B cell (primary cell): ENCODE measurements at regions not wholly inside any gene's neighbourhood (a gene's known extent, or its start where the extent isn't known, plus 50 kb on each side); places are given as distances from the start of the nearest gene placed in this dataset.

Experiments
- ATAC-seq: fragments of 200-7000 bp; cut with Tn5 transposase; one replicate; pipeline ENCODE4 v1.10.0; 2021; ENCODE audit warnings: low read depth, mild to moderate bottlenecking, moderate number of reproducible peaks, moderate library complexity
- CTCF ChIA-PET: fragments of 350-600 bp; sonication (Branson Sonifier 250); formaldehyde crosslinking; loops from one replicate; lab custom pipeline; 2021; ENCODE audit warnings: antibody characterized with exemption, inconsistent platforms; lab: Charles Lee
- POLR2A ChIA-PET: fragments of 350-600 bp; sonication (Branson Sonifier 250); formaldehyde crosslinking; loops from one replicate; lab custom pipeline; 2021; ENCODE audit warnings: antibody characterized with exemption; lab: Charles Lee
- DNase-seq: peaks from one replicate; pipeline ENCODE4 v3.0.0; 2013
- H2AFZ ChIP-seq: 2 replicates; pipeline ENCODE4 v1.6.1; 2012; ENCODE audit warnings: mild to moderate bottlenecking, low read depth, low read length; ENCODE audit not compliant: insufficient read depth, poor library complexity, severe bottlenecking
- H3K27ac ChIP-seq, 2 donors: 1 replicate in 1 of 2; 2 replicates in 1 of 2; pipeline ENCODE4 v1.5.1; 2012 to 2013; ENCODE audit warnings: low read length in 2 of 2, mild to moderate bottlenecking in 2 of 2, moderate library complexity in 1 of 2
- H3K27me3 ChIP-seq, 4 experiments: fragments of 200-600 bp in 1 of 4; sonication (generic) in 1 of 4; replicated peaks in 1 of 4; 1 replicate in 2 of 4; 2 replicates in 2 of 4; pipeline versions ENCODE4 v1.6.1 to v1.7.0; 2013 to 2016; ENCODE audit warnings: low read length in 3 of 4, mild to moderate bottlenecking in 2 of 4, mixed read lengths in 1 of 4, moderate library complexity in 1 of 4; ENCODE audit not compliant: insufficient read depth in 4 of 4, control insufficient read depth in 3 of 4; ENCODE audit errors: control extremely low read depth in 1 of 4
- H3K36me3 ChIP-seq, 2 experiments: replicated peaks in 1 of 2; 1 replicate in 1 of 2; 2 replicates in 1 of 2; pipeline versions ENCODE4 v1.6.1 to v1.7.1; 2013; ENCODE audit warnings: low read length in 1 of 2; ENCODE audit not compliant: insufficient read depth in 2 of 2, control insufficient read depth in 1 of 2; ENCODE audit errors: control extremely low read depth in 1 of 2, extremely low read depth in 1 of 2
- H3K4me1 ChIP-seq, 2 donors: fragments of 200-600 bp in 1 of 2; sonication (generic) in 1 of 2; 1 replicate in 1 of 2; 2 replicates in 1 of 2; pipeline versions ENCODE4 v1.5.1 to v1.6.1; 2013 to 2017; ENCODE audit warnings: low read length in 2 of 2; ENCODE audit not compliant: control insufficient read depth in 2 of 2, insufficient read depth in 2 of 2
- H3K4me2 ChIP-seq: replicated peaks from 2 replicates; pipeline ENCODE3; 2012; ENCODE audit warnings: mild to moderate bottlenecking, low read depth, low read length; ENCODE audit not compliant: poor library complexity, severe bottlenecking
- H3K4me3 ChIP-seq, 5 experiments: fragments of 200-600 bp in 1 of 5; sonication (generic) in 1 of 5; 1 replicate in 3 of 5; 2 replicates in 2 of 5; pipeline versions ENCODE4 v1.5.1 to v1.7.0; 2011 to 2016; ENCODE audit warnings: low read length in 4 of 5, mild to moderate bottlenecking in 4 of 5, low read depth in 2 of 5, control low read depth in 1 of 5, moderate library complexity in 1 of 5; ENCODE audit not compliant: insufficient read depth in 1 of 5; ENCODE audit errors: control extremely low read depth in 1 of 5, extremely low read depth in 1 of 5
- H3K79me2 ChIP-seq: fragments of 200-600 bp; sonication (generic); one replicate; pipeline ENCODE4 v1.6.0; 2016; ENCODE audit warnings: low read length; ENCODE audit not compliant: control insufficient read depth, insufficient read depth
- H3K9ac ChIP-seq: fragments of 200-600 bp; sonication (generic); 2 replicates; pipeline ENCODE4 v1.6.1; 2017; ENCODE audit warnings: mild to moderate bottlenecking, low read length, moderate library complexity
- H3K9me3 ChIP-seq, 3 donors: one replicate each; pipeline versions ENCODE4 v1.6.1 to v1.7.1; 2013; ENCODE audit warnings: low read length in 2 of 3; ENCODE audit not compliant: control insufficient read depth in 2 of 3, insufficient read depth in 1 of 3; ENCODE audit errors: control extremely low read depth in 1 of 3
- H4K20me1 ChIP-seq: 2 replicates; pipeline ENCODE4 v1.6.0; 2012; ENCODE audit warnings: mild to moderate bottlenecking, low read length; ENCODE audit not compliant: insufficient read depth, control insufficient read depth, poor library complexity, severe bottlenecking
- H3K27ac Mint-ChIP-seq: one replicate; pipeline ENCODE4 v1.8.0; 2021; ENCODE audit warnings: mixed read lengths
- H3K27me3 Mint-ChIP-seq: one replicate; pipeline ENCODE4 v1.8.0; 2021; ENCODE audit warnings: mixed read lengths
- H3K4me1 Mint-ChIP-seq: one replicate; pipeline ENCODE4 v1.8.0; 2021; ENCODE audit warnings: mixed read lengths
- H3K4me3 Mint-ChIP-seq: one replicate; pipeline ENCODE4 v1.8.0; 2021; ENCODE audit warnings: mixed read lengths
- H3K9me3 Mint-ChIP-seq: one replicate; pipeline ENCODE4 v1.8.0; 2022; ENCODE audit warnings: mixed read lengths; ENCODE audit not compliant: insufficient read depth
- EZH2 ChIP-seq: IDR thresholded peaks from 2 replicates; pipeline ENCODE4 v1.6.1; 2012; ENCODE audit warnings: borderline replicate concordance, low read depth, mild to moderate bottlenecking, moderate library complexity, low read length; ENCODE audit not compliant: insufficient read depth, poor library complexity, severe bottlenecking
- WGBS: methylation state at CpG from one replicate; pipeline ENCODE4 v1.1.5; 2013; ENCODE audit warnings: missing lambda C conversion rate; ENCODE audit not compliant: insufficient coverage; 5-methylcytosine and 5-hydroxymethylcytosine counted together
- intact Hi-C: fragments of 100-400 bp; cut with micrococcal nuclease; formaldehyde crosslinking; loops from one replicate; pipeline ENCODE4 v1.10.0; 2022
- TF ChIP-seq, protein P1 (sequence below): fragments of 200-600 bp; IDR thresholded peaks from one replicate; pipeline ENCODE4 v1.8.0; 2022; ENCODE audit warnings: antibody characterized with exemption, mild to moderate bottlenecking

DNA sequence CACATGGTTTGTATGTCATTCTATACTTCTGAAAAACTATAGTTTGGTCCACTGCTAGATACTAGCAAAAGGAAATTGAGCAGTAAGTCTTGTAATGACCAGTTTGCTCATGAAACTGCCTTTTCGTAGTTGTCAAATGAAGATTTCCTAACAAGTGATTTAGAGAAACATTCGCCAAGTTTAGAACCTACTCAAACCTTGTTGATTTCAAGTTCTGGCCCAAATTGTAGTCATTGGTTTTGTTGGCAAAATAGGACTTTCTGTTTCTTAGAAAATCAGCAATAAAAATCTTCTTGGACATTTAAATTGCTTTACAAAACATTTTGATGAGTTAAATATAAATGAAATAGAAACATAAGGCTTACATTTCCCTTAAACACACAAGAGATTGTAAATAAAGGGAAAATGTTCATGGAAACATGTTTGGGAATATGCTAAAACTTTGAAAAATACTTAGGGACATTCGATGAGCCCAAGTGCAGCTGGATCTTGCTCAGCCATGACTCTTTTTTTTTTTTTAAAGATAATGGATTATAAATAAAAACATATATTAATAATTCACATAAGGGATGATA, 178.5 kb upstream of the LYPLAL1 start:
- ATAC-seq, result no peak
- CTCF ChIA-PET, result no interaction called here
- intact Hi-C loops, result loop anchor here (5.0 kb wide), 1 partner anchor 663 kb away; no protein-coding TSS in a partner anchor
- WGBS, result 100% methylated on average over 1 of the region's 3 CpGs
- Histone ChIP-seq H3K27me3 (no peaks in the 10 kb centered on the region), H3K9ac (no peak overlapping the region), H3K9me3 (no peaks in the 10 kb centered on the region), H3K27ac (no peak overlapping the region), H2AFZ (no peak overlapping the region), H4K20me1 (no peaks in the 10 kb centered on the region), H3K4me3 (no peak overlapping the region), H3K4me1 (no peaks in the 10 kb centered on the region), H3K4me2 (no peak overlapping the region), H3K36me3 (no peaks in the 10 kb centered on the region), H3K79me2 (no peaks in the 10 kb centered on the region)
- H3K9me3 Mint-ChIP-seq, result no peaks in the 10 kb centered on the region
- no peak overlapping the region for H3K27ac Mint-ChIP-seq
- H3K27me3 Mint-ChIP-seq, result no peaks in the 10 kb centered on the region
- H3K4me1 Mint-ChIP-seq, result no peaks in the 10 kb centered on the region
- POLR2A ChIA-PET, result no interaction called here
- no peak overlapping the region for H3K4me3 Mint-ChIP-seq
- DNase-seq, result no peak
- no peak for TF ChIP-seq EZH2
- TF ChIP-seq, protein P1, sequence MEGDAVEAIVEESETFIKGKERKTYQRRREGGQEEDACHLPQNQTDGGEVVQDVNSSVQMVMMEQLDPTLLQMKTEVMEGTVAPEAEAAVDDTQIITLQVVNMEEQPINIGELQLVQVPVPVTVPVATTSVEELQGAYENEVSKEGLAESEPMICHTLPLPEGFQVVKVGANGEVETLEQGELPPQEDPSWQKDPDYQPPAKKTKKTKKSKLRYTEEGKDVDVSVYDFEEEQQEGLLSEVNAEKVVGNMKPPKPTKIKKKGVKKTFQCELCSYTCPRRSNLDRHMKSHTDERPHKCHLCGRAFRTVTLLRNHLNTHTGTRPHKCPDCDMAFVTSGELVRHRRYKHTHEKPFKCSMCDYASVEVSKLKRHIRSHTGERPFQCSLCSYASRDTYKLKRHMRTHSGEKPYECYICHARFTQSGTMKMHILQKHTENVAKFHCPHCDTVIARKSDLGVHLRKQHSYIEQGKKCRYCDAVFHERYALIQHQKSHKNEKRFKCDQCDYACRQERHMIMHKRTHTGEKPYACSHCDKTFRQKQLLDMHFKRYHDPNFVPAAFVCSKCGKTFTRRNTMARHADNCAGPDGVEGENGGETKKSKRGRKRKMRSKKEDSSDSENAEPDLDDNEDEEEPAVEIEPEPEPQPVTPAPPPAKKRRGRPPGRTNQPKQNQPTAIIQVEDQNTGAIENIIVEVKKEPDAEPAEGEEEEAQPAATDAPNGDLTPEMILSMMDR, result no peak

GRCh38 chr1:218996362-218996761, 177.3 kb upstream of the LYPLAL1 start:
- no peak overlapping the region for H3K27ac ChIP-seq
- no peak overlapping the region for H3K4me3 ChIP-seq
- H2AFZ ChIP-seq, result no peak overlapping the region
- Mint-ChIP-seq H3K4me3 (no peak overlapping the region), H3K9me3 (no peaks in the 10 kb centered on the region), H3K4me1 (no peaks in the 10 kb centered on the region), H3K27me3 (no peaks in the 10 kb centered on the region), H3K27ac (no peak overlapping the region)
- no peaks in the 10 kb centered on the region for H3K27me3 ChIP-seq
- intact Hi-C loops, result loop anchor here (5.0 kb wide), 1 partner anchor 664 kb away; no protein-coding TSS in a partner anchor
- no peaks in the 10 kb centered on the region for H4K20me1 ChIP-seq
- ChIA-PET POLR2A (no interaction called here), CTCF (interaction anchor here (1.2 to 1.5 kb wide), 3 partner anchors 163 to 667 kb away, joined by 3 to 4 read pairs (median 4); no protein-coding TSS in a partner anchor)
- H3K4me2 ChIP-seq, result no peak overlapping the region
- ATAC-seq (no peak), DNase-seq (no peak)
- TF ChIP-seq, protein P1, result no peak
- TF ChIP-seq EZH2, result no peak
- no peak overlapping the region for H3K9ac ChIP-seq
- no peaks in the 10 kb centered on the region for H3K4me1 ChIP-seq
- H3K9me3 ChIP-seq, result no peaks in the 10 kb centered on the region
- no peaks in the 10 kb centered on the region for H3K36me3 ChIP-seq
- H3K79me2 ChIP-seq, result no peaks in the 10 kb centered on the region
